HG03575 (cell line): ENCODE measurements at regions not wholly inside any gene's neighbourhood (a gene's known extent, or its start where the extent isn't known, plus 50 kb on each side); places are given as distances from the start of the nearest gene placed in this dataset.
"Not testable (repeated sequence)": the region's sequence is repeated elsewhere in the genome, so short reads cannot be mapped to it uniquely, and the experiment has no call there.

Source experiments
- ATAC-seq: cut with Tn5 transposase; IDR thresholded peaks from one replicate; pipeline ENCODE4 v1.9.1; 2021; ENCODE audit not compliant: unreplicated experiment, insufficient number of reproducible peaks, low FRiP score; ENCODE audit errors: extremely low read depth

DNA sequence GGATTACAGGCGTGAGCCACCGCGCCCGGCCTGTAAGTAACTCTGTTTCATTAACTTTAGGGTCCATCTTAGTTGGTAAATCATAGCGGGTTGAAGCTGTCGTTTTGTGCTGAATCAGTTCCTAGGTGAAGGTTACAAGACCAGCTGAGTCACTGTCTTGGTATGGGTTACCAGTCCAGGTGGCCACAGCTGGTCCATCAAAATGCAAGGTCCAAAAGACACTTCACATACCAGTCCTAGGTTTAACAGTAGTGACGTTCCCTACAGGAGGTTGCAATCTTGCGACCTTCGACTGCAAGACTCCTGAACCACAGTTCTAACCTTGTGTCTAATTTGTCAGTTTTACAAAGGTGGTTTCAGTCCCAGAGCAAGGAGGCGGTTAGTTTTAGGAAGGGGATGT lies 160.1 kb upstream of the ATP10A start:
- ATAC-seq = no peak

DNA sequence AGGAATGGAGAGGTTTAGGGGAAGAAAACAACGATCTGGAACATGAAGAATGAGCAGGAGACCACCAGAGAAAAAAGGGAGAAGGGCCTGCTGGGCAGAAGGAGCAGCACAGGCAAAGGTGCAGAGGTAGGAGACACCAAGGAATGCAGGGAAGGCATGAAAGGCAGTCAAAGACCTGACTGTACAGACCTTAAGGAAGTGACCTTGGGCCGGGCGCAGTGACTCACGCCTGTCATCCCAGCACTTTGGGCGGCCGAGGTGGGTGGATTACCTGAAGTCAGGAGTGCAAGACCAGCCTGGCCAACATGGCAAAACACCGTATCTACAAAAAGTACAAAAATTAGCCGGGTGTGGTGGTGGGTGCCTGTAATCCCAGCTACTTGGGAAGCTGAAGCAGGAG lies 157.7 kb upstream of the ATP10A start:
- ATAC-seq = no peak

GRCh38 chr15:26017665-26018064 lies 154.5 kb upstream of the ATP10A start:
- no peak for ATAC-seq

DNA sequence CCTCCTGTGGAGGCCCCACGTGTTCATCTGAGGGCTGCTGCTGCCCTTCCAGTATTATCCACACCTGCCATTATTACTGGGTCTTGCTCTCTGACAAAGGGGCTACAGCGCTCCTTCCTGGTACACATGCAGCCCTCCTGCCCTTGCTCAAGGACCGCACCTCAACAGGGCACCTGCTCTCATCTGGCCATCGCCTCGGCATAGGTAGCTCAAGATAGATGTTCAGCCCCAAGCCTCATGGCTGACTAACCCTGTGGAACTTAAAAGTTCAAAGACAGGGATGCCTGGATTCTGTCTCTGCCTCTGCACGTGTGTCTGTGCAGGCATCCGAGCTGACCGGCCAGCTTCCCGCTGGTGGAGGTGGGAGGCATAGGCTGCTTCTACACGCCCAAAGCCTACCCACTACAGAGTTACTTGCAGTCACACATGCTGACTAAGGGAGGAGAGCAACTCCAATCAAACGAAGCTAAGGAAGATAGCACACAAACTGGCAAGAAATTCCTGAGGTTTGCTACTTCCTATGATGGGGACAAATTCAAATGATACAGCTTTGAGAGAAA lies 152.5 kb upstream of the ATP10A start:
- no peak for ATAC-seq

DNA sequence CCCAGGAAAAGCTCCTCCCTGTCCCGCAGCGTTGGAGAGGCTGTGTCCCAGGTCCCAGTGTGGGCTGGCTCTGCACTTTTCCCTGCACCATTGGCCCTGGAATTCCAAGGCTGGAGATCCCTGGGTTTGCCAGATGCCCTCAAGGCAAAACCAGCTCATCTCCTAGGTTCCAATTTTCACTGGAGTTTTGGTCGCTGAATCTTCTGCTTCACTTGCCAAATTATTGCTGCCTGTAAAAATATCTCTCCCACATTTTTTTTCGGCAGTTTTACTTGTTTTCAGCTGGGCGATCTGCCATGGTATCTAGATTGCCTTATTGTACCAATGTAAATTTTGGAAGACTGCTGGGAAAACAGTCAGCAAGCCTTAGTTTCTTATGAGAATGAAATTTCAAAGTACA lies 150.9 kb upstream of the ATP10A start:
- ATAC-seq = no peak

DNA sequence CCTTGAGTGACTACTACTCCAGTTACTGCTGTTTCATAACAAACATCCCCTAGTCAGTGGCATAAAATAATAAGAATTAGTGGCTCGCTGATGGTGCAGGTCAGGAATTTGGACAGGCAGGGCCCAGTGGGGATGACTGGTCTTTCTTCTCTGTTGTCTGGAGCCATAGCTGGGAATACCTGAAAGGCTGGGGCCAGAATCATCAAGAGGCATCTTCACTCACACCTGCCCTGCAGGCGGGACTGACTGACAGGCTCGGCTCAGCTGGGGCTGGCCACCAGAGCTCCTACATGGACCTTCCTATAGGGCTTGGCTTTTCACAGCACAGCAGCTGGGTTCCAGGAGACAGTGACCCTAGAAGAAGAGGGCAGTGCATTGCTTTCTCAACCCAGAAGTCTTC lies 148.8 kb upstream of the ATP10A start:
- ATAC-seq = no peak

DNA sequence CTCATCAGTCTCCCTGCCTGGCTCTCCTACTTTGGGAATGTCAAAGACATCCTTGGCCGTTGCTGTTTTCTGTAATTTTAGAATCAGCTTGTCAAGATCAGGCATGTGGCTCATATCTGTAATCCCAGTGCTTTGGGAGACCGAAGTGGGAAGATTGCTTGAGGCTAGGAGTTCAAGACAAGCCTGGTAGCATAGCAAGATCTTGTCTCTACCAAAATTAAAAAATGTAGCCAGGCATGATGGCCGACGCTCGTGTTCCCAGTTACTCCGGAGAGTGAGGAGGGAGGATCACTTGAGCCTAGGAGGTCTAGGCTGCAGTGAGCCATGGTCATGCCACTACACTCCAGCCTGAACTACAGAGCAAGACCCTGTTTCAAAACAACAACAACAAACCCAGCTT lies 144.0 kb upstream of the ATP10A start:
- ATAC-seq = no peak

GRCh38 chr15:26001201-26001600 lies 138.1 kb upstream of the ATP10A start:
- ATAC-seq = no peak

DNA sequence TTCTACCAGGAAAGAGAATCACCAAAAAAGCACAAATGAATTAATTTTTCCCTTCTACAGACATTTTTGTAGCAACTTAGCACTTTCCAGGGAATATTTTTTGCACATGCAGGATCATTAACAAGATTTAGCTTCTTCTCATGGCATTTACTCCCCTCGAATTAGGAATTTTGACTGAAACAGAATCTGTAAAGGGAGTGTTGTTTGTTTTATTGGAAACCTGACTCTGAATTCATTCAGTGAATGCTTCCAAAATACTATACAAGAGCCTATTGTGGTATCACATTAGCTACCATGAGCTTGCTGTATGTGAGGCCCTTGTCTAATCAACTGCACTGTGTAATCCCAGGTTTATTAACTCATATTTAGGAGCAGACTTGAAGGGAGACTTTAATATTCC lies 130.4 kb upstream of the ATP10A start:
- ATAC-seq = no peak

GRCh38 chr15:25990220-25990619 lies 127.1 kb upstream of the ATP10A start:
- no peak for ATAC-seq

DNA sequence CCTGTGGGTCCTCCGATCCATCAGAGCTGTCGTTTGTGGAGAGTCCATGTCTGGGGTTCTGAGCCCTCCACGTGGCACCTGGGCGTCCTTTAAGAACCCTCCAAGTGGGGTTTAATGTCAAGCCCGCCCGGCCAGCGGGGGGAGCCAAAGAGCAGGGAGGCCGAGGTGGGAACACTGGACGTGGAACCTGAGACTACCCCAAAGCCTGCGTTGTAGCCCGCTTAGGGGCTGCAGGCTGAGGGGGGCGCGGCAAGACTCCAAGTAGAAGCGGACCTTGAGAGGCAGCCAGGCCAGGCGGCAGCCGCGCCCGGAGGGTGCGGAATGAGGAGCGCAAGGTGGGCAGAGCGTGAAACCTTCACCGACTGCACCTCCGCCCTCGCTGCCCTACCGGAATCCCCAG lies 126.2 kb upstream of the ATP10A start:
- no peak for ATAC-seq

DNA sequence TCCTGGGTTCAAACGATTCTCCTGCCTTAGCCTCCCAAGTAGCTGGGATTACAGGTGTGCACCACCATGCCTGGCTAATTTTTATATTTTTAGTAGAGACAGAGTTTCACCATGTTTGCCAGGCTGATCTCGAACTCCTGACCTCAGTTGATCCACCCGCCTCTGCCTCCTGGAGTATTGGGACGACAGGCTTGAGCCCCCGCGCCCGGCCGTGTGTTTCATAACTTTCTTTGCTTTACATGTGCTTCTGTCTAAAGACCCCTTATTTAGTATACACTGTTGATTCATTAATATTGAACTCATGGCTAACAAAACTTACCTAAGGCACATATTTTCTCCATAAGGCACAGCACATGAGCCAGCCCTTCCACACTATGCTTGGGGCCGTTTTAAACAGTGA lies 125.6 kb upstream of the ATP10A start:
- not testable (repeated sequence) for ATAC-seq

- ATAC-seq = no peak
These were observed 124.5 kb upstream of the ATP10A start for GRCh38 chr15:25987638-25988037.

DNA sequence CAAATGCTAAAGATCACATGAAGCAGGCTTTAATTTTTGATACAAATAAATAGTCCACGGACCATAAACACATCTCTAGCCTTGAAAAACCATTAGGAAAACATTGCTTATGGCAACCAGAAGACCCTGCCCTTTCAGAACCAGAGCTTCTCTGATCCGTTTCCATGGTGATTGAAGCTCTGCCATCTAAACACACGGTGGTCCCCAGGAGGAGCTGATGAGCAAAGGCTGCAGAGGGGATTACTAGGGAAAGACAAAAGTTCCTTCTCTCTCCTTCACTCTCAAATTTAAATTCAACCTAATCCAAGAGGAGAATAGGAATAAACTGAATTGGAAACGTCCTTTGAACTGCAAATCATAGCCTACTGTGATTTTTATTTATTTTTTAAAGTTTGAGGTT lies 122.0 kb upstream of the ATP10A start:
- no peak for ATAC-seq

DNA sequence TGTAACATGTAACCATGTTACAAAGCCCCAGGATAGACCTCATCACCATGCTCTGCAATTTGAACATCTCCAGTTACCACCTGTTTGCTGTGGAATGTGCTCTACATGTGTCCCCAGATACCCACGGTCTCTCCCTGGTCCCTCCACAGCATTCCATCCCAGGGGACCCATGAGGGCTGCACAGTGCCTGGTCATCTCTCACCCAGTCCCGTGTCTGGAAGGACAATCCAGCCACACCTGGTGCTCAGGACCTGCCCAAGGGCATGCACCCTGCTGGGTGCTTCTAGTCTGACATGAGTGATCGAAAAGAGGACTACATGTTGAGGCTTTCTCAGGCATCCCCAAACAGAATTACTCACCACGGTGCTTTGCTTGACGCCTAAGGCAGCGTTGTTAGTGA lies 119.6 kb upstream of the ATP10A start:
- no peak for ATAC-seq

GRCh38 chr15:25981114-25981513 lies 118.0 kb upstream of the ATP10A start:
- no peak for ATAC-seq

GRCh38 chr15:25972141-25972675 lies 109.1 kb upstream of the ATP10A start:
- no peak for ATAC-seq

DNA sequence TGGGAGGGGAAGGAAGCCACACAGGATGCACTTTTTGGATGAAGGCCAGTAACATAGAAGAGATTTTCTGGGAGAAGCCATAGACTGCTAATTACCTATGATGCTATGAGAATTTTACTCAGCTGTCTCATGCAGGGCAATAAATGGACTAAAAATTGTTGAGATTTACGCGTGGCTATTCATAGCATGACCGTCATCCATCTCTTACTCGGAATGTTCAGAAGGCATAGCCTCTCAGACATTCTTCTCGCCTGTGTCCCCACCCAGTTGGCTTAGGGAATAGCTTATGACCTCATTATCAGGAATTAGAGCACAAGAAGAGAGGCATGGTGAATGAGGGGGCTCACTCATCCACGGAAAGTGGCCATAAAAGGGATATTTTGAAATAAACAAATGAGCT lies 107.9 kb upstream of the ATP10A start:
- no peak for ATAC-seq

- ATAC-seq = no peak
These were observed 106.8 kb upstream of the ATP10A start for GRCh38 chr15:25969886-25970285.

- ATAC-seq = no peak
These were observed 104.0 kb upstream of the ATP10A start for GRCh38 chr15:25967116-25967515.

- ATAC-seq = no peak
These were observed 102.2 kb upstream of the ATP10A start for GRCh38 chr15:25965326-25965725.
